H1 (cell line): ENCODE measurements at regions not wholly inside any gene's neighbourhood (a gene's known extent, or its start where the extent isn't known, plus 50 kb on each side); places are given as distances from the start of the nearest gene placed in this dataset.

Experiments
- CTCF ChIA-PET: fragments of 300-600 bp; sonication (Branson Sonifier 250); formaldehyde crosslinking; loops from one replicate; lab custom pipeline; 2021; ENCODE audit not compliant: partially characterized antibody; lab: Charles Lee
- POLR2A ChIA-PET: fragments of 300-600 bp; sonication (Branson Sonifier 250); formaldehyde crosslinking; loops from one replicate; lab custom pipeline; 2021; ENCODE audit warnings: inconsistent platforms; ENCODE audit not compliant: partially characterized antibody; lab: Charles Lee
- DNase-seq, 2 experiments: peaks; one replicate each; pipeline versions ENCODE4 v3.0.0 to v3.0.0-alpha.2; 2010 to 2022; ENCODE audit warnings: low spot score in 2 of 2, low read depth in 1 of 2, mixed read lengths in 1 of 2
- FAIRE-seq: peaks from 2 replicates; lab custom pipeline; 2011; peaks lifted over from hg19 to GRCh38; lab: Jason Lieb, UNC
- H2AFZ ChIP-seq: 2 replicates; pipeline ENCODE4 v1.8.1; 2012; ENCODE audit warnings: low read length, inconsistent platforms
- H2AK5ac ChIP-seq: 2 replicates; pipeline ENCODE4 v1.6.1; 2013; ENCODE audit warnings: low read depth, low read length
- H2BK120ac ChIP-seq: replicated peaks from 2 replicates; pipeline ENCODE3; 2013; ENCODE audit warnings: low read depth, low read length, inconsistent platforms
- H2BK12ac ChIP-seq: 2 replicates; pipeline ENCODE4 v1.6.1; 2013; ENCODE audit warnings: low read depth, low read length
- H2BK15ac ChIP-seq: 2 replicates; pipeline ENCODE4 v1.6.1; 2013; ENCODE audit warnings: low read length
- H2BK20ac ChIP-seq: 2 replicates; pipeline ENCODE4 v1.6.1; 2013; ENCODE audit warnings: low read length
- H2BK5ac ChIP-seq: 2 replicates; pipeline ENCODE4 v1.6.1; 2013; ENCODE audit warnings: low read depth, low read length
- H3K14ac ChIP-seq: 2 replicates; pipeline ENCODE4 v1.6.1; 2013; ENCODE audit warnings: inconsistent platforms; ENCODE audit not compliant: insufficient read length
- H3K18ac ChIP-seq: 2 replicates; pipeline ENCODE4 v1.6.1; 2013; ENCODE audit warnings: low read length; ENCODE audit errors: extremely low read depth
- H3K23ac ChIP-seq: 2 replicates; pipeline ENCODE4 v1.6.1; 2013; ENCODE audit warnings: inconsistent platforms; ENCODE audit not compliant: insufficient read length
- H3K23me2 ChIP-seq: 2 replicates; pipeline ENCODE4 v1.6.1; 2013; ENCODE audit warnings: low read depth, low read length
- H3K27ac ChIP-seq: 2 replicates; pipeline ENCODE4 v1.6.1; 2011; ENCODE audit warnings: low read depth, low read length, inconsistent platforms
- H3K27me3 ChIP-seq, 4 experiments: replicated peaks in 1 of 4; 1 replicate in 1 of 4; 2 replicates in 3 of 4; pipeline versions ENCODE4 v1.6.1 to v1.8.1; 2011 to 2013; ENCODE audit warnings: low read length in 3 of 4, mild to moderate bottlenecking in 3 of 4, inconsistent platforms in 2 of 4, mixed read lengths in 2 of 4, moderate library complexity in 1 of 4; ENCODE audit not compliant: control insufficient read depth in 3 of 4, insufficient read depth in 3 of 4; ENCODE audit errors: extremely low read depth in 1 of 4
- H3K36me3 ChIP-seq, 4 experiments: 2 replicates each; pipeline versions ENCODE4 v1.6.1 to v1.8.1; 2011 to 2013; ENCODE audit warnings: mild to moderate bottlenecking in 4 of 4, low read length in 3 of 4, moderate library complexity in 2 of 4, control low read depth in 1 of 4, inconsistent platforms in 1 of 4; ENCODE audit not compliant: insufficient read depth in 4 of 4, control insufficient read depth in 2 of 4
- H3K4ac ChIP-seq: replicated peaks from 2 replicates; pipeline ENCODE3; 2013; ENCODE audit warnings: low read length, low read depth, mixed read lengths, inconsistent platforms; ENCODE audit not compliant: insufficient read length
- H3K4me1 ChIP-seq, 4 experiments: replicated peaks in 1 of 4; 1 replicate in 1 of 4; 2 replicates in 3 of 4; pipeline versions ENCODE4 v1.6.1 to v1.8.1; 2011 to 2013; ENCODE audit warnings: low read length in 3 of 4, inconsistent platforms in 2 of 4, mixed read lengths in 1 of 4; ENCODE audit not compliant: insufficient read depth in 4 of 4, control insufficient read depth in 3 of 4
- H3K4me2 ChIP-seq, 2 experiments: 2 replicates each; pipeline versions ENCODE4 v1.6.1 to v1.8.1; 2011 to 2013; ENCODE audit warnings: low read depth in 2 of 2, low read length in 2 of 2, control low read depth in 1 of 2, inconsistent platforms in 1 of 2, mild to moderate bottlenecking in 1 of 2; ENCODE audit not compliant: insufficient read depth in 1 of 2
- H3K4me3 ChIP-seq, 4 experiments: fragments of 200-600, 300-600 bp in 1 of 4; sonication (generic), shearing (Covaris generic), sonication (Bioruptor Twin) in 1 of 4; 2 replicates each; pipeline versions ENCODE4 v1.5.1 to v1.8.1; 2011 to 2016; ENCODE audit warnings: low read length in 4 of 4, low read depth in 3 of 4, control low read depth in 2 of 4, inconsistent platforms in 2 of 4, mild to moderate bottlenecking in 2 of 4, mixed read lengths in 1 of 4, moderate library complexity in 1 of 4; ENCODE audit not compliant: insufficient read depth in 2 of 4; ENCODE audit errors: extremely low read depth in 1 of 4
- H3K56ac ChIP-seq: replicated peaks from 2 replicates; pipeline ENCODE3; 2013; ENCODE audit warnings: low read depth, mild to moderate bottlenecking, mixed read lengths, low read length, inconsistent platforms; ENCODE audit not compliant: insufficient read length
- H3K79me1 ChIP-seq: 2 replicates; pipeline ENCODE4 v1.6.1; 2013; ENCODE audit warnings: low read depth, low read length, control low read depth
- H3K79me2 ChIP-seq, 2 experiments: 2 replicates each; pipeline versions ENCODE4 v1.6.1 to v1.8.1; 2012 to 2013; ENCODE audit warnings: low read length in 2 of 2, mild to moderate bottlenecking in 2 of 2, inconsistent platforms in 1 of 2; ENCODE audit not compliant: insufficient read depth in 2 of 2, control insufficient read depth in 1 of 2
- H3K9ac ChIP-seq, 4 experiments: replicated peaks in 1 of 4; 1 replicate in 1 of 4; 2 replicates in 3 of 4; pipeline versions ENCODE4 v1.6.1 to v1.8.1; 2011 to 2013; ENCODE audit warnings: low read depth in 3 of 4, low read length in 3 of 4, control low read depth in 2 of 4, mild to moderate bottlenecking in 2 of 4, moderate library complexity in 2 of 4, inconsistent platforms in 1 of 4; ENCODE audit errors: extremely low read depth in 1 of 4
- H3K9me3 ChIP-seq, 2 experiments: 2 replicates each; pipeline versions ENCODE4 v1.6.1 to v1.8.1; 2012 to 2013; ENCODE audit warnings: mild to moderate bottlenecking in 2 of 2, moderate library complexity in 2 of 2, control low read depth in 1 of 2, inconsistent platforms in 1 of 2, low read depth in 1 of 2, low read length in 1 of 2, mixed read lengths in 1 of 2; ENCODE audit not compliant: insufficient read depth in 2 of 2
- H4K20me1 ChIP-seq, 2 experiments: replicated peaks in 1 of 2; 2 replicates each; pipeline versions ENCODE3 to v1.8.1; 2011 to 2013; ENCODE audit warnings: inconsistent platforms in 2 of 2, low read length in 2 of 2, mild to moderate bottlenecking in 1 of 2; ENCODE audit not compliant: insufficient read depth in 2 of 2, control insufficient read depth in 1 of 2
- H4K5ac ChIP-seq: 2 replicates; pipeline ENCODE4 v1.6.1; 2013; ENCODE audit warnings: low read length, low read depth, mixed read lengths, inconsistent platforms; ENCODE audit not compliant: insufficient read length
- H4K8ac ChIP-seq: 2 replicates; pipeline ENCODE4 v1.8.0; 2013; ENCODE audit warnings: mild to moderate bottlenecking, moderate library complexity, low read length, inconsistent platforms; ENCODE audit not compliant: insufficient read depth; ENCODE audit errors: extremely low read depth
- H4K91ac ChIP-seq: replicated peaks from 2 replicates; pipeline ENCODE3; 2013; ENCODE audit warnings: low read length, mixed read lengths, inconsistent platforms; ENCODE audit not compliant: insufficient read length
- EZH2 ChIP-seq: fragments of 200-600 bp; sonication (generic); IDR thresholded peaks from 2 replicates; pipeline ENCODE4 v1.7.1; 2012; ENCODE audit warnings: low read depth, mild to moderate bottlenecking, moderate library complexity, low read length, inconsistent platforms; ENCODE audit not compliant: severe bottlenecking
- GABPA ChIP-seq: IDR thresholded peaks from 2 replicates; pipeline ENCODE4 v1.6.1; 2011; ENCODE audit warnings: mild to moderate bottlenecking, low read length, moderate library complexity, borderline replicate concordance; ENCODE audit not compliant: insufficient read depth
- MAFK ChIP-seq: IDR thresholded peaks from 2 replicates; pipeline ENCODE4 v1.6.1; 2012; ENCODE audit warnings: low read depth, mild to moderate bottlenecking, improper control_type of control experiment, low read length
- POU5F1 ChIP-seq: IDR thresholded peaks from 2 replicates; pipeline ENCODE4 v1.6.1; 2011; ENCODE audit warnings: low read depth, mild to moderate bottlenecking, low read length, moderate library complexity
- TAF1 ChIP-seq: IDR thresholded peaks from 2 replicates; pipeline ENCODE4 v1.6.1; 2011; ENCODE audit warnings: mild to moderate bottlenecking, low read depth, low read length
- WGBS, 2 experiments: shearing (Covaris generic) in 1 of 2; methylation state at CpG; one replicate each; pipeline versions ENCODE4 v1.1.6 to v1.1.7; 2013 to 2015; ENCODE audit warnings: low lambda C conversion rate in 2 of 2, mixed read lengths in 2 of 2, inconsistent platforms in 1 of 2, low coverage in 1 of 2, missing lambda C conversion rate in 1 of 2; ENCODE audit not compliant: insufficient replicate concordance in 2 of 2, insufficient coverage in 1 of 2, insufficient read length in 1 of 2; ENCODE audit errors: extremely low coverage in 1 of 2, missing lambda C conversion rate in 1 of 2; 5-methylcytosine and 5-hydroxymethylcytosine counted together

DNA sequence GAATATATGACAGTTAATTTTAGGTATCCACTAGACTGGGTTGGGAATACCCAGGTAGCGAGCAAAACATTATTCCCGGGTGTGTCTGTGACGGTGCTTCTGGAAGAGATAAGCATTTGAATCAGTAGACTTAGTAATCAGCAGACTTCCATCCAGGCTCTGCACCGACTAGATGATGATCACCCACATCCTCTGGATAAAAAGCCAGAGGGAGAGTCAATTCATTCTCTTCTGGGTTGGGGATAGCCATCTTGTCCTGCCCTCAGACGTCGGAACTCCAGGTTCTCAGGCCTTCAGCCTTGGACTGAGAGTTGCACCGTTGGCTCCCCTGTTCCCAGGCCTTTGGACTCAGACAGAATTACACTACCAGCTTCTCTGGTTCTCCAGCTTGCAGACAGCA is 168.0 kb downstream of the PHLDA1 start:
- no peak overlapping the region for H3K9ac ChIP-seq
- H2AFZ ChIP-seq = no peak overlapping the region

More for the DNA sequence above, 168.0 kb downstream of the PHLDA1 start:
- no peak overlapping the region for H4K91ac ChIP-seq
- H4K8ac ChIP-seq = no peak overlapping the region
- H3K4ac ChIP-seq = no peak overlapping the region
- H4K5ac ChIP-seq = no peak overlapping the region
- FAIRE-seq (no peak), DNase-seq (no peak)
- H3K79me1 ChIP-seq = no peaks in the 10 kb centered on the region
- ChIA-PET POLR2A (no interaction called here), CTCF (no interaction called here)
- no peak overlapping the region for H3K27ac ChIP-seq
- no peak overlapping the region for H2BK20ac ChIP-seq
- TF ChIP-seq EZH2 = no peak
- TF ChIP-seq MAFK = no peak
- TF ChIP-seq TAF1 = no peak
- TF ChIP-seq GABPA = no peak
- TF ChIP-seq POU5F1 = no peak
- no peak overlapping the region for H2AK5ac ChIP-seq
- H3K27me3 ChIP-seq = no peaks in the 10 kb centered on the region
- H3K23me2 ChIP-seq = peaks cover 2% of the 10 kb centered on the region; the same call in 1 of the 2 replicates
- no peak overlapping the region for H2BK120ac ChIP-seq
- no peak overlapping the region for H3K23ac ChIP-seq
- no peaks in the 10 kb centered on the region for H3K4me1 ChIP-seq
- no peaks in the 10 kb centered on the region for H3K9me3 ChIP-seq
- no peak overlapping the region for H2BK5ac ChIP-seq
- H3K18ac ChIP-seq = no peak overlapping the region
- H3K79me2 ChIP-seq = no peaks in the 10 kb centered on the region; a peak in 1 of 4 replicates
- no peaks in the 10 kb centered on the region for H4K20me1 ChIP-seq
- no peaks in the 10 kb centered on the region for H3K36me3 ChIP-seq
- H3K14ac ChIP-seq = no peak overlapping the region
- 90% methylated on average over 7 of the region's 7 CpGs; no CpG with 5 or more reads in 1 of the 2 experiments for WGBS, 2 experiments
- H2BK12ac ChIP-seq = no peak overlapping the region
- H2BK15ac ChIP-seq = no peak overlapping the region
- no peak overlapping the region for H3K56ac ChIP-seq
- no peak overlapping the region for H3K4me2 ChIP-seq
- no peak overlapping the region for H3K4me3 ChIP-seq
